ENCODE measurements at regions not wholly inside any gene's neighbourhood (a gene's known extent, or its start where the extent isn't known, plus 50 kb on each side); places are given as distances from the start of the nearest gene placed in this dataset.

- TF ChIP-seq CTCF (IDR thresholded peaks at IDR 0.05; ENCODE audit: insufficient read depth, missing control alignments) = no peak
- no peak for DNase-seq (ENCODE audit: insufficient read length, low spot score)
- FAIRE-seq = no peak
Observed at GRCh38 chr2:18830962-18831361, 241.6 kb upstream of the NT5C1B start.

- no peak for FAIRE-seq
Observed at GRCh38 chr2:18829976-18830375, 240.6 kb upstream of the NT5C1B start.

GRCh38 chr2:18829251-18829902 is 240.0 kb upstream of the NT5C1B start:
- DNase-seq (ENCODE audit: insufficient read length, low spot score) = no peak
- TF ChIP-seq CTCF (IDR thresholded peaks at IDR 0.05; ENCODE audit: insufficient read depth, missing control alignments) = no peak
- no peak for FAIRE-seq

More at GRCh38 chr2:18829976-18830375, 240.6 kb upstream of the NT5C1B start:
- TF ChIP-seq CTCF (IDR thresholded peaks at IDR 0.05; ENCODE audit: insufficient read depth, missing control alignments) = no peak
- DNase-seq (ENCODE audit: insufficient read length, low spot score) = no peak

GRCh38 chr2:18828296-18828695 is 238.9 kb upstream of the NT5C1B start:
- DNase-seq (ENCODE audit: insufficient read length, low spot score) (no peak), FAIRE-seq (no peak)
- no peak for TF ChIP-seq CTCF (IDR thresholded peaks at IDR 0.05; ENCODE audit: insufficient read depth, missing control alignments)

GRCh38 chr2:18825838-18826237 is 236.5 kb upstream of the NT5C1B start:
- no peak for TF ChIP-seq CTCF (IDR thresholded peaks at IDR 0.05; ENCODE audit: insufficient read depth, missing control alignments)
- no peak for DNase-seq (ENCODE audit: insufficient read length, low spot score)

GRCh38 chr2:18824915-18825314 is 235.5 kb upstream of the NT5C1B start:
- no peak for FAIRE-seq
- TF ChIP-seq CTCF (IDR thresholded peaks at IDR 0.05; ENCODE audit: insufficient read depth, missing control alignments) = no peak
- no peak for DNase-seq (ENCODE audit: insufficient read length, low spot score)

More at GRCh38 chr2:18825838-18826237, 236.5 kb upstream of the NT5C1B start:
- no peak for FAIRE-seq

GRCh38 chr2:18824325-18824790 is 235.0 kb upstream of the NT5C1B start:
- TF ChIP-seq CTCF (IDR thresholded peaks at IDR 0.05; ENCODE audit: insufficient read depth, missing control alignments) = no peak
- FAIRE-seq (no peak), DNase-seq (ENCODE audit: insufficient read length, low spot score) (no peak)

Data from D721Med (cell line).